H9 (cell line): ENCODE measurements at regions not wholly inside any gene's neighbourhood (a gene's known extent, or its start where the extent isn't known, plus 50 kb on each side); places are given as distances from the start of the nearest gene placed in this dataset.

ENCODE experiments used
- DNase-seq: peaks from one replicate; pipeline ENCODE4 v3.0.0-alpha.2; 2017
- H2AFZ ChIP-seq: one replicate; pipeline ENCODE4 v1.6.1; 2013; ENCODE audit warnings: mild to moderate bottlenecking, low read length, control low read depth, moderate library complexity
- H2AK5ac ChIP-seq: 2 replicates; pipeline ENCODE4 v1.6.1; 2013; ENCODE audit warnings: low read length, control low read depth, mixed read lengths; ENCODE audit not compliant: insufficient read length
- H2BK120ac ChIP-seq: one replicate; pipeline ENCODE4 v1.6.1; 2013; ENCODE audit warnings: low read depth, mild to moderate bottlenecking, low read length, control low read depth, inconsistent platforms; ENCODE audit not compliant: poor library complexity, severe bottlenecking
- H2BK12ac ChIP-seq: 2 replicates; pipeline ENCODE4 v1.6.1; 2013; ENCODE audit warnings: low read length, control low read depth, mixed read lengths, low read depth; ENCODE audit not compliant: insufficient read length
- H2BK15ac ChIP-seq: 2 replicates; pipeline ENCODE4 v1.6.1; 2013; ENCODE audit warnings: low read depth, low read length, control low read depth
- H2BK20ac ChIP-seq: one replicate; pipeline ENCODE4 v1.6.1; 2013; ENCODE audit warnings: low read depth, mild to moderate bottlenecking, low read length, control low read depth, inconsistent platforms; ENCODE audit not compliant: poor library complexity, severe bottlenecking
- H2BK5ac ChIP-seq: 2 replicates; pipeline ENCODE4 v1.6.1; 2013; ENCODE audit warnings: low read length, control low read depth, mixed read lengths; ENCODE audit not compliant: insufficient read length
- H3K14ac ChIP-seq: 2 replicates; pipeline ENCODE4 v1.6.1; 2013; ENCODE audit warnings: low read length, control low read depth; ENCODE audit not compliant: insufficient read depth
- H3K18ac ChIP-seq: 2 replicates; pipeline ENCODE4 v1.6.1; 2013; ENCODE audit warnings: low read depth, mild to moderate bottlenecking, mixed read lengths, low read length, control low read depth; ENCODE audit not compliant: insufficient read length
- H3K23ac ChIP-seq: 2 replicates; pipeline ENCODE4 v1.6.1; 2013; ENCODE audit warnings: low read length, control low read depth, mixed read lengths, low read depth; ENCODE audit not compliant: insufficient read length
- H3K23me2 ChIP-seq: 2 replicates; pipeline ENCODE4 v1.6.1; 2013; ENCODE audit warnings: low read depth, mild to moderate bottlenecking, mixed read lengths, low read length, control low read depth; ENCODE audit not compliant: insufficient read length, poor library complexity, severe bottlenecking
- H3K27ac ChIP-seq: 2 replicates; pipeline ENCODE4 v1.5.1; 2013; ENCODE audit warnings: low read length, control low read depth, mixed read lengths, low read depth; ENCODE audit not compliant: insufficient read length
- H3K27me3 ChIP-seq: 2 replicates; pipeline ENCODE4 v1.6.1; 2013; ENCODE audit warnings: low read length, control low read depth, inconsistent platforms; ENCODE audit not compliant: insufficient read depth
- H3K4ac ChIP-seq: 2 replicates; pipeline ENCODE4 v1.6.1; 2013; ENCODE audit warnings: low read depth, mild to moderate bottlenecking, control low read depth, inconsistent platforms, low read length, moderate library complexity
- H3K4me1 ChIP-seq: 2 replicates; pipeline ENCODE4 v1.6.1; 2013; ENCODE audit warnings: low read length, control low read depth, inconsistent platforms; ENCODE audit not compliant: insufficient read depth
- H3K4me2 ChIP-seq: 2 replicates; pipeline ENCODE4 v1.6.1; 2013; ENCODE audit warnings: low read length, control low read depth, mixed read lengths; ENCODE audit not compliant: insufficient read length, insufficient read depth
- H3K56ac ChIP-seq: 2 replicates; pipeline ENCODE4 v1.6.1; 2013; ENCODE audit warnings: low read depth, mild to moderate bottlenecking, mixed read lengths, low read length, control low read depth; ENCODE audit not compliant: insufficient read length
- H3K79me1 ChIP-seq: 2 replicates; pipeline ENCODE4 v1.6.1; 2013; ENCODE audit warnings: low read depth, mild to moderate bottlenecking, moderate library complexity, low read length, control low read depth, inconsistent platforms; ENCODE audit not compliant: insufficient read depth, poor library complexity, severe bottlenecking
- H3K79me2 ChIP-seq: 2 replicates; pipeline ENCODE4 v1.6.1; 2013; ENCODE audit warnings: low read length, control low read depth, inconsistent platforms; ENCODE audit not compliant: insufficient read depth
- H3K9ac ChIP-seq: 2 replicates; pipeline ENCODE4 v1.6.1; 2013; ENCODE audit warnings: low read length, control low read depth, mixed read lengths; ENCODE audit not compliant: insufficient read length; ENCODE audit errors: extremely low read depth
- H3K9me3 ChIP-seq: one replicate; pipeline ENCODE4 v1.6.1; 2013; ENCODE audit warnings: low read depth, low read length, inconsistent platforms; ENCODE audit not compliant: control insufficient read depth
- H3T11ph ChIP-seq: one replicate; pipeline ENCODE4 v1.6.1; 2013; ENCODE audit warnings: mild to moderate bottlenecking, low read length, control low read depth, inconsistent platforms
- H4K20me1 ChIP-seq: one replicate; pipeline ENCODE4 v1.6.1; 2013; ENCODE audit not compliant: control insufficient read depth, insufficient read length, insufficient read depth
- H4K5ac ChIP-seq: 2 replicates; pipeline ENCODE4 v1.6.1; 2013; ENCODE audit warnings: low read depth, mild to moderate bottlenecking, mixed read lengths, low read length, control low read depth; ENCODE audit not compliant: insufficient read length
- H4K8ac ChIP-seq: replicated peaks from 2 replicates; pipeline ENCODE4 v1.6.1; 2013; ENCODE audit warnings: low read length, control low read depth, mixed read lengths, low read depth; ENCODE audit not compliant: insufficient read length
- H4K91ac ChIP-seq: 2 replicates; pipeline ENCODE4 v1.6.1; 2013; ENCODE audit warnings: low read depth, mild to moderate bottlenecking, moderate library complexity, mixed read lengths, low read length, control low read depth; ENCODE audit not compliant: insufficient read length
- H3K27ac Mint-ChIP-seq, 3 experiments: 2 replicates in 2 of 3; 3 replicates in 1 of 3; pipeline ENCODE4 v1.8.0; 2020 to 2021; ENCODE audit warnings: mixed read lengths in 3 of 3, mild to moderate bottlenecking in 1 of 3, moderate library complexity in 1 of 3
- H3K27me3 Mint-ChIP-seq: 2 replicates; pipeline ENCODE4 v1.8.0; 2021; ENCODE audit warnings: low read depth, mild to moderate bottlenecking, moderate library complexity, mixed read lengths
- H3K36me3 Mint-ChIP-seq, 3 experiments: 2 replicates in 2 of 3; 3 replicates in 1 of 3; pipeline ENCODE4 v1.8.0; 2020 to 2021; ENCODE audit warnings: low read depth in 3 of 3, mixed read lengths in 3 of 3; ENCODE audit not compliant: insufficient read depth in 1 of 3
- H3K4me1 Mint-ChIP-seq, 2 experiments: 2 replicates each; pipeline ENCODE4 v1.8.0; 2020; ENCODE audit warnings: mixed read lengths in 2 of 2
- H3K4me3 Mint-ChIP-seq, 2 experiments: 2 replicates in 1 of 2; 3 replicates in 1 of 2; pipeline ENCODE4 v1.8.0; 2020 to 2021; ENCODE audit warnings: mild to moderate bottlenecking in 2 of 2, mixed read lengths in 2 of 2, moderate library complexity in 1 of 2
- H3K9me3 Mint-ChIP-seq, 2 experiments: 2 replicates in 1 of 2; 3 replicates in 1 of 2; pipeline ENCODE4 v1.8.0; 2020; ENCODE audit warnings: mild to moderate bottlenecking in 2 of 2, mixed read lengths in 2 of 2, moderate library complexity in 1 of 2
- CTCF ChIP-seq: fragments of 200-600 bp; sonication (generic); conservative IDR thresholded peaks from 3 replicates; pipeline ENCODE4 v1.8.0; 2021; ENCODE audit warnings: antibody characterized with exemption, mild to moderate bottlenecking
- WGBS: extraction: QIAGEN DNeasy Blood & Tissue Kit; methylation state at CpG from one replicate; pipeline ENCODE4 v1.1.7; 2013; ENCODE audit warnings: missing lambda C conversion rate, low lambda C conversion rate, mixed read lengths; ENCODE audit not compliant: insufficient read length; ENCODE audit errors: extremely low coverage; 5-methylcytosine and 5-hydroxymethylcytosine counted together

GRCh38 chr6:4340544-4340943, 205.2 kb upstream of the ECI2 start:
- WGBS, result no CpG with 5 or more reads among the region's 7 CpGs
- H2BK15ac ChIP-seq, result no peak overlapping the region
- no peak overlapping the region for H3K23ac ChIP-seq
- H3K4me1 ChIP-seq, result no peaks in the 10 kb centered on the region
- no peak overlapping the region for H2BK20ac ChIP-seq
- H4K20me1 ChIP-seq, result no peaks in the 10 kb centered on the region
- H2BK120ac ChIP-seq, result no peak overlapping the region
- Mint-ChIP-seq H3K4me1 (peaks cover 7 to 9% of the 10 kb centered on the region in 2 experiments), H3K9me3 (peaks cover 0 to 4% of the 10 kb centered on the region in 2 experiments; a peak in 2 of 5 replicates), H3K4me3 (no peak overlapping the region), H3K36me3 (no peaks in the 10 kb centered on the region; a peak in 2 of 7 replicates), H3K27ac (no peak overlapping the region), H3K27me3 (peaks cover 7% of the 10 kb centered on the region)
- H3K79me2 ChIP-seq, result no peaks in the 10 kb centered on the region
- H4K5ac ChIP-seq, result no peak overlapping the region
- H3K27me3 ChIP-seq, result no peaks in the 10 kb centered on the region
- H2AFZ ChIP-seq, result no peak overlapping the region
- H3K18ac ChIP-seq, result no peak overlapping the region
- H3T11ph ChIP-seq, result no peak overlapping the region
- H3K9ac ChIP-seq, result no peak overlapping the region
- H3K56ac ChIP-seq, result no peak overlapping the region
- H3K14ac ChIP-seq, result no peak overlapping the region
- no peak overlapping the region for H4K8ac ChIP-seq
- no peak overlapping the region for H3K27ac ChIP-seq
- no peaks in the 10 kb centered on the region for H3K9me3 ChIP-seq
- no peak overlapping the region for H3K4me2 ChIP-seq
- no peak overlapping the region for H2AK5ac ChIP-seq
- H4K91ac ChIP-seq, result no peak overlapping the region
- H2BK5ac ChIP-seq, result no peak overlapping the region
- DNase-seq, result no peak
- no peak overlapping the region for H2BK12ac ChIP-seq
- no peaks in the 10 kb centered on the region for H3K79me1 ChIP-seq
- no peak overlapping the region for H3K4ac ChIP-seq
- TF ChIP-seq CTCF, result no peak
- no peaks in the 10 kb centered on the region for H3K23me2 ChIP-seq
